ENCODE measurements at regions not wholly inside any gene's neighbourhood (a gene's known extent, or its start where the extent isn't known, plus 50 kb on each side); places are given as distances from the start of the nearest gene placed in this dataset.

GRCh38 chr5:104372376-104372775 is 809.8 kb upstream of the NUDT12 start:
- no peaks in the 10 kb centered on the region for H3K4me1 ChIP-seq
- no peaks in the 10 kb centered on the region for H3K36me3 ChIP-seq
- no peak overlapping the region for H3K27ac ChIP-seq
- WGBS, 2 donors: 49 to 87% methylated on average over 10 of the region's 10 CpGs
- no peaks in the 10 kb centered on the region for H3K9me3 ChIP-seq
- H3K27me3 ChIP-seq: no peaks in the 10 kb centered on the region
- no peak for TF ChIP-seq POLR2A (IDR thresholded peaks at IDR 0.05)
- no peak for TF ChIP-seq EP300 (IDR thresholded peaks at IDR 0.05)
- no peak for TF ChIP-seq CTCF (IDR thresholded peaks at IDR 0.05)
- no peak for TF ChIP-seq POLR2AphosphoS5 (IDR thresholded peaks at IDR 0.05)
- H3K4me3 ChIP-seq: no peak overlapping the region
- DNase-seq: no peak
- intact Hi-C loops (cut with DNase I): no loop called here

GRCh38 chr5:104370523-104370922 is 807.9 kb upstream of the NUDT12 start:
- 41 to 45% methylated on average over 1 of the region's 1 CpG for WGBS, 2 donors
- H3K4me1 ChIP-seq: no peaks in the 10 kb centered on the region
- intact Hi-C loops (cut with DNase I): no loop called here

GRCh38 chr5:104367978-104368377 is 805.4 kb upstream of the NUDT12 start:
- Histone ChIP-seq H3K4me3 (no peak overlapping the region), H3K27ac (no peak overlapping the region), H3K4me1 (no peaks in the 10 kb centered on the region), H3K27me3 (no peaks in the 10 kb centered on the region), H3K9me3 (no peaks in the 10 kb centered on the region), H3K36me3 (no peaks in the 10 kb centered on the region)
- intact Hi-C loops (cut with DNase I): no loop called here
- TF ChIP-seq POLR2A (IDR thresholded peaks at IDR 0.05) (no peak), CTCF (IDR thresholded peaks at IDR 0.05) (no peak), POLR2AphosphoS5 (IDR thresholded peaks at IDR 0.05) (no peak), EP300 (IDR thresholded peaks at IDR 0.05) (no peak)
- no peak for DNase-seq

More at GRCh38 chr5:104370523-104370922, 807.9 kb upstream of the NUDT12 start:
- TF ChIP-seq POLR2A (IDR thresholded peaks at IDR 0.05) (no peak), CTCF (IDR thresholded peaks at IDR 0.05) (no peak), POLR2AphosphoS5 (IDR thresholded peaks at IDR 0.05) (no peak), EP300 (IDR thresholded peaks at IDR 0.05) (no peak)
- Histone ChIP-seq H3K27me3 (no peaks in the 10 kb centered on the region), H3K27ac (no peak overlapping the region), H3K36me3 (no peaks in the 10 kb centered on the region), H3K4me3 (no peak overlapping the region), H3K9me3 (no peaks in the 10 kb centered on the region)
- no peak for DNase-seq

- Histone ChIP-seq H3K9me3 (no peaks in the 10 kb centered on the region), H3K36me3 (no peaks in the 10 kb centered on the region), H3K27me3 (no peaks in the 10 kb centered on the region), H3K4me1 (no peaks in the 10 kb centered on the region), H3K27ac (no peak overlapping the region), H3K4me3 (no peak overlapping the region)
- WGBS, 2 donors: 70 to 84% methylated on average over 3 of the region's 3 CpGs
- TF ChIP-seq POLR2A (IDR thresholded peaks at IDR 0.05): no peak
- TF ChIP-seq EP300 (IDR thresholded peaks at IDR 0.05): no peak
- no peak for TF ChIP-seq POLR2AphosphoS5 (IDR thresholded peaks at IDR 0.05)
- TF ChIP-seq CTCF (IDR thresholded peaks at IDR 0.05): no peak
- no peak for DNase-seq
- intact Hi-C loops (cut with DNase I): no loop called here
These were observed 801.0 kb upstream of the NUDT12 start for GRCh38 chr5:104363567-104363966.

GRCh38 chr5:104361932-104362331 is 799.3 kb upstream of the NUDT12 start:
- no peaks in the 10 kb centered on the region for H3K27me3 ChIP-seq
- no peaks in the 10 kb centered on the region for H3K36me3 ChIP-seq
- 78 to 80% methylated on average over 5 of the region's 5 CpGs for WGBS, 2 donors
- H3K4me1 ChIP-seq: no peaks in the 10 kb centered on the region
- intact Hi-C loops (cut with DNase I): no loop called here
- H3K27ac ChIP-seq: no peak overlapping the region
- no peak for DNase-seq
- TF ChIP-seq POLR2A (IDR thresholded peaks at IDR 0.05): no peak
- H3K4me3 ChIP-seq: no peak overlapping the region
- H3K9me3 ChIP-seq: no peaks in the 10 kb centered on the region

All from sigmoid colon (tissue), 6 donors.